ENCODE measurements at regions not wholly inside any gene's neighbourhood (a gene's known extent, or its start where the extent isn't known, plus 50 kb on each side); places are given as distances from the start of the nearest gene placed in this dataset.

GRCh38 chr7:41046776-41047175 lies 656.1 kb downstream of the INHBA start:
- intact Hi-C loops (cut with DNase I; ENCODE audit: low total_unique reads): no loop called here
- no peak for TF ChIP-seq CTCF (IDR thresholded peaks at IDR 0.05)
- TF ChIP-seq POLR2A (IDR thresholded peaks at IDR 0.05): no peak
- no peak overlapping the region for H3K27ac ChIP-seq
- no peaks in the 10 kb centered on the region for H3K9me3 ChIP-seq
- no peaks in the 10 kb centered on the region for H3K27me3 ChIP-seq
- no peaks in the 10 kb centered on the region for H3K4me1 ChIP-seq
- no peaks in the 10 kb centered on the region for H3K36me3 ChIP-seq (ENCODE audit: low read depth, missing control alignments)
- no peak for DNase-seq
- 59 to 71% methylated on average over 4 of the region's 4 CpGs for WGBS, 2 donors
- no peak overlapping the region for H3K4me3 ChIP-seq

DNA sequence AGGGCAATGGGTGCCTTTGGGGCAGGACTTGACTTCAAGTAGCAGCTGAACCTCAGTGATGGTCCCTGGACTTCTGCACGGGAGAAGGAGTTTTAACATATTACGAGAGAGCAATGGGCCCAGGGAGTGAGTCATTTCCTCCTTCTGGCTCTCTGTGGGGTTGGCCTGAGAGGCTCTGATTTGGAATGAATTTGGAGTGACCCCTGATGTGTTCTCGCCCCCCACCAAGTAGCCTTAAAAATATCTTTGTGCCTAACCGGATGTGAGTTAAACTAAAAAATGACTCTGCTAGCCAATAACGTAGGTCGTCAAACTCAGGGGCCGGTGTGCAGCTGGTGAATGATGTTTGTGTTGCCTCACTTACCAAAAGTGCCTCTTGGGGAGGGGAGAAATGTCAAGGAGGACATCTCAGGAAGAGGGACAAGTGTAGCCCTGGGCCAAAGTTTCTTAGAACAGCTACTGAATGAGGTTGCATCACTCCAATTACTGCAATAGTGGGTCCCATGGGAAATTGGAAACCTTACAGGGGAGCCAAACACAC lies 656.6 kb downstream of the INHBA start:
- Histone ChIP-seq H3K27ac (no peak overlapping the region), H3K27me3 (no peaks in the 10 kb centered on the region), H3K36me3 (ENCODE audit: low read depth, missing control alignments) (no peaks in the 10 kb centered on the region), H3K9me3 (no peaks in the 10 kb centered on the region), H3K4me1 (no peaks in the 10 kb centered on the region), H3K4me3 (no peak overlapping the region)
- intact Hi-C loops (cut with DNase I; ENCODE audit: low total_unique reads): no loop called here
- no peak for TF ChIP-seq CTCF (IDR thresholded peaks at IDR 0.05)
- no peak for TF ChIP-seq POLR2A (IDR thresholded peaks at IDR 0.05)
- 86 to 87% methylated on average over 7 of the region's 7 CpGs for whole genome bisulfite sequencing, 2 donors
- DNase-seq: no peak

- no peak for DNase-seq
- Histone ChIP-seq H3K4me3 (no peak overlapping the region), H3K27me3 (no peaks in the 10 kb centered on the region), H3K9me3 (no peaks in the 10 kb centered on the region), H3K4me1 (no peaks in the 10 kb centered on the region), H3K36me3 (ENCODE audit: low read depth, missing control alignments) (no peaks in the 10 kb centered on the region), H3K27ac (no peak overlapping the region)
- TF ChIP-seq CTCF (IDR thresholded peaks at IDR 0.05) (no peak), POLR2A (IDR thresholded peaks at IDR 0.05) (no peak)
- WGBS, 2 donors: 86 to 97% methylated on average over 3 of the region's 3 CpGs
- intact Hi-C loops (cut with DNase I; ENCODE audit: low total_unique reads): no loop called here
Observed at GRCh38 chr7:41045556-41046123, 657.2 kb downstream of the INHBA start.

- 76 to 86% methylated on average over 3 of the region's 3 CpGs for whole genome bisulfite sequencing, 2 donors
- no peaks in the 10 kb centered on the region for H3K9me3 ChIP-seq
- no peaks in the 10 kb centered on the region for H3K36me3 ChIP-seq (ENCODE audit: low read depth, missing control alignments)
- no peaks in the 10 kb centered on the region for H3K27me3 ChIP-seq
- H3K4me1 ChIP-seq: no peaks in the 10 kb centered on the region
- DNase-seq: no peak
- TF ChIP-seq POLR2A (IDR thresholded peaks at IDR 0.05) (no peak), CTCF (IDR thresholded peaks at IDR 0.05) (no peak)
- no peak overlapping the region for H3K4me3 ChIP-seq
- intact Hi-C loops (cut with DNase I; ENCODE audit: low total_unique reads): no loop called here
- H3K27ac ChIP-seq: no peak overlapping the region
Observed at GRCh38 chr7:41039981-41040380, 662.9 kb downstream of the INHBA start.

DNA sequence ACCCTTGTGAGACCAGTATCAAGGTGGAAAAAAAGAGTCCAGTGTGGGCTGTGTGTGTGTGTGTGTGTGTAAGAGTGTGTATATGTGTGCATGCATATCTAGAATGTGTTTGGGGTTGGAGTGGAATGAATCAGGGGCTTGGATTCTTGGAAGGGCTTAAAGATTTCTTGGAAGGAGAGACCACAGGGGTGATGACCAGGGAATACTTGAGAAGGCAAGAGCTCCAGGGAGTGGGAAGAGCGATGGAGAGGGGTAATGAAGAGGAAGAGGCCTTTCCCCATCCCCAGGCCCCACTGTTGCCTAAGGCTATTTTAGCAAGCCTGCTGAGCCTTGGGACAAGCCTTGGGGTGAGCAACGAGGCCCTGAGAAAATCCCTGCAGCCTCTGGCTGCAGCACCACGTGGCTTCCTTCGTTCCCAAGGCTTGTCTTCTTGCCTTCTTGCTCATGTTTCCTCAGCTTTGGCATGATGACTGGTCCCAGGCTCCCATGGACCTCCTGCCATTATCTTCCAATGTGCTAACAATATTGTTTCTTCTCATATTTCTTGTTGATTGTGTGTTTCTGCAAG lies 663.4 kb downstream of the INHBA start:
- DNase-seq: no peak
- intact Hi-C loops (cut with DNase I; ENCODE audit: low total_unique reads): no loop called here

More for the DNA sequence above, 663.4 kb downstream of the INHBA start:
- Histone ChIP-seq H3K27ac (no peak overlapping the region), H3K27me3 (no peaks in the 10 kb centered on the region), H3K36me3 (ENCODE audit: low read depth, missing control alignments) (no peaks in the 10 kb centered on the region), H3K4me3 (no peak overlapping the region), H3K4me1 (no peaks in the 10 kb centered on the region), H3K9me3 (no peaks in the 10 kb centered on the region)
- 72 to 82% methylated on average over 4 of the region's 4 CpGs for WGBS, 2 donors
- no peak for TF ChIP-seq POLR2A (IDR thresholded peaks at IDR 0.05)
- TF ChIP-seq CTCF (IDR thresholded peaks at IDR 0.05): no peak
